ENCODE measurements at regions not wholly inside any gene's neighbourhood (a gene's known extent, or its start where the extent isn't known, plus 50 kb on each side); places are given as distances from the start of the nearest gene placed in this dataset.

- no peaks in the 10 kb centered on the region for H3K27me3 ChIP-seq (replicated peaks)
- no peak overlapping the region for H3K4me3 ChIP-seq
- H3K36me3 ChIP-seq, result no peaks in the 10 kb centered on the region
- DNase-seq (ENCODE audit: low read depth in 1 of 2, low spot score in 2 of 2), result no peak
- no peaks in the 10 kb centered on the region for H3K4me1 ChIP-seq (replicated peaks)
- no peak overlapping the region for H3K27ac ChIP-seq
- no peaks in the 10 kb centered on the region for H3K9me3 ChIP-seq (replicated peaks)
Measured at GRCh38 chr5:171509467-171509866, 90.0 kb downstream of the FGF18 start.

GRCh38 chr5:171512397-171512796 is 93.0 kb downstream of the FGF18 start:
- Histone ChIP-seq H3K27ac (no peak overlapping the region), H3K4me3 (no peak overlapping the region), H3K36me3 (no peaks in the 10 kb centered on the region), H3K9me3 (replicated peaks) (no peaks in the 10 kb centered on the region), H3K27me3 (replicated peaks) (no peaks in the 10 kb centered on the region), H3K4me1 (replicated peaks) (no peaks in the 10 kb centered on the region)
- no peak for DNase-seq (ENCODE audit: low read depth in 1 of 2, low spot score in 2 of 2)

- Histone ChIP-seq H3K36me3 (no peaks in the 10 kb centered on the region), H3K27me3 (replicated peaks) (no peaks in the 10 kb centered on the region), H3K27ac (no peak overlapping the region), H3K9me3 (replicated peaks) (no peaks in the 10 kb centered on the region), H3K4me3 (no peak overlapping the region), H3K4me1 (replicated peaks) (no peaks in the 10 kb centered on the region)
- no peak for DNase-seq (ENCODE audit: low read depth in 1 of 2, low spot score in 2 of 2)
Measured at GRCh38 chr5:171513591-171513990, 94.1 kb downstream of the FGF18 start.

GRCh38 chr5:171518916-171519315 is 99.5 kb downstream of the FGF18 start:
- Histone ChIP-seq H3K27me3 (replicated peaks) (no peaks in the 10 kb centered on the region), H3K4me1 (replicated peaks) (peaks cover 31% of the 10 kb centered on the region), H3K27ac (no peak overlapping the region), H3K36me3 (no peaks in the 10 kb centered on the region), H3K9me3 (replicated peaks) (no peaks in the 10 kb centered on the region), H3K4me3 (no peak overlapping the region)
- no peak for DNase-seq (ENCODE audit: low read depth in 1 of 2, low spot score in 2 of 2)

GRCh38 chr5:171520300-171521174 is 101.1 kb downstream of the FGF18 start:
- Histone ChIP-seq H3K4me3 (no peak overlapping the region), H3K9me3 (replicated peaks) (no peaks in the 10 kb centered on the region), H3K4me1 (replicated peaks) (peaks cover 31% of the 10 kb centered on the region), H3K27me3 (replicated peaks) (no peaks in the 10 kb centered on the region), H3K27ac (peak overlapping the region; percentile 42), H3K36me3 (no peaks in the 10 kb centered on the region)
- peak in 1 of 2 experiments; percentile 26 for DNase-seq (ENCODE audit: low read depth in 1 of 2, low spot score in 2 of 2)

GRCh38 chr5:171521219-171521633 is 101.8 kb downstream of the FGF18 start:
- peaks cover 31% of the 10 kb centered on the region for H3K4me1 ChIP-seq (replicated peaks)
- peak; percentile 90 to 92 for DNase-seq (ENCODE audit: low read depth in 1 of 2, low spot score in 2 of 2)
- H3K9me3 ChIP-seq (replicated peaks), result no peaks in the 10 kb centered on the region
- H3K27ac ChIP-seq, result peak overlapping the region; percentile 42
- H3K4me3 ChIP-seq, result no peak overlapping the region
- H3K27me3 ChIP-seq (replicated peaks), result no peaks in the 10 kb centered on the region
- H3K36me3 ChIP-seq, result no peaks in the 10 kb centered on the region

GRCh38 chr5:171521679-171522078 is 102.2 kb downstream of the FGF18 start:
- Histone ChIP-seq H3K4me3 (no peak overlapping the region), H3K27ac (peak overlapping the region; percentile 42), H3K4me1 (replicated peaks) (peaks cover 31% of the 10 kb centered on the region), H3K9me3 (replicated peaks) (no peaks in the 10 kb centered on the region), H3K36me3 (no peaks in the 10 kb centered on the region), H3K27me3 (replicated peaks) (no peaks in the 10 kb centered on the region)
- DNase-seq (ENCODE audit: low read depth in 1 of 2, low spot score in 2 of 2), result no peak

GRCh38 chr5:171523781-171524180 is 104.3 kb downstream of the FGF18 start:
- H3K9me3 ChIP-seq (replicated peaks), result no peaks in the 10 kb centered on the region
- no peaks in the 10 kb centered on the region for H3K27me3 ChIP-seq (replicated peaks)
- no peak overlapping the region for H3K27ac ChIP-seq
- peaks cover 31% of the 10 kb centered on the region for H3K4me1 ChIP-seq (replicated peaks)
- no peak for DNase-seq (ENCODE audit: low read depth in 1 of 2, low spot score in 2 of 2)
- no peaks in the 10 kb centered on the region for H3K36me3 ChIP-seq
- no peak overlapping the region for H3K4me3 ChIP-seq

- Histone ChIP-seq H3K36me3 (no peaks in the 10 kb centered on the region), H3K27me3 (replicated peaks) (no peaks in the 10 kb centered on the region)
- no peak for DNase-seq (ENCODE audit: low read depth in 1 of 2, low spot score in 2 of 2)
Measured at GRCh38 chr5:171524466-171524865, 105.0 kb downstream of the FGF18 start.

GRCh38 chr5:171525085-171525484 is 105.6 kb downstream of the FGF18 start:
- no peak overlapping the region for H3K27ac ChIP-seq

More at GRCh38 chr5:171524466-171524865, 105.0 kb downstream of the FGF18 start:
- H3K9me3 ChIP-seq (replicated peaks), result no peaks in the 10 kb centered on the region
- H3K4me1 ChIP-seq (replicated peaks), result peaks cover 30% of the 10 kb centered on the region
- no peak overlapping the region for H3K4me3 ChIP-seq
- H3K27ac ChIP-seq, result no peak overlapping the region

GRCh38 chr5:171528036-171528435 is 108.6 kb downstream of the FGF18 start:
- H3K27me3 ChIP-seq (replicated peaks), result no peaks in the 10 kb centered on the region
- no peaks in the 10 kb centered on the region for H3K36me3 ChIP-seq
- no peak overlapping the region for H3K27ac ChIP-seq
- DNase-seq (ENCODE audit: low read depth in 1 of 2, low spot score in 2 of 2), result no peak
- no peaks in the 10 kb centered on the region for H3K9me3 ChIP-seq (replicated peaks)
- no peak overlapping the region for H3K4me3 ChIP-seq
- no peaks in the 10 kb centered on the region; the same call in 1 of the 2 replicates for H3K4me1 ChIP-seq (replicated peaks)

More at GRCh38 chr5:171525085-171525484, 105.6 kb downstream of the FGF18 start:
- Histone ChIP-seq H3K36me3 (no peaks in the 10 kb centered on the region), H3K4me3 (no peak overlapping the region), H3K9me3 (replicated peaks) (no peaks in the 10 kb centered on the region), H3K27me3 (replicated peaks) (no peaks in the 10 kb centered on the region), H3K4me1 (replicated peaks) (peaks cover 24% of the 10 kb centered on the region)
- no peak for DNase-seq (ENCODE audit: low read depth in 1 of 2, low spot score in 2 of 2)

GRCh38 chr5:171528865-171529614 is 109.6 kb downstream of the FGF18 start:
- H3K4me1 ChIP-seq (replicated peaks), result peaks cover 7% of the 10 kb centered on the region
- no peaks in the 10 kb centered on the region for H3K36me3 ChIP-seq
- no peak overlapping the region for H3K4me3 ChIP-seq
- DNase-seq (ENCODE audit: low read depth in 1 of 2, low spot score in 2 of 2), result no peak
- H3K27ac ChIP-seq, result no peak overlapping the region
- no peaks in the 10 kb centered on the region for H3K9me3 ChIP-seq (replicated peaks)
- no peaks in the 10 kb centered on the region for H3K27me3 ChIP-seq (replicated peaks)

- no peaks in the 10 kb centered on the region for H3K27me3 ChIP-seq (replicated peaks)
- H3K4me1 ChIP-seq (replicated peaks), result peaks cover 13% of the 10 kb centered on the region
- no peaks in the 10 kb centered on the region for H3K9me3 ChIP-seq (replicated peaks)
- DNase-seq (ENCODE audit: low read depth in 1 of 2, low spot score in 2 of 2), result no peak
- no peak overlapping the region for H3K27ac ChIP-seq
- no peaks in the 10 kb centered on the region for H3K36me3 ChIP-seq
- no peak overlapping the region for H3K4me3 ChIP-seq
Measured at GRCh38 chr5:171531638-171532037, 112.2 kb downstream of the FGF18 start.

GRCh38 chr5:171533153-171533552 is 113.7 kb downstream of the FGF18 start:
- Histone ChIP-seq H3K4me1 (replicated peaks) (peaks cover 27% of the 10 kb centered on the region), H3K27ac (no peak overlapping the region), H3K36me3 (no peaks in the 10 kb centered on the region), H3K9me3 (replicated peaks) (no peaks in the 10 kb centered on the region), H3K27me3 (replicated peaks) (no peaks in the 10 kb centered on the region), H3K4me3 (no peak overlapping the region)
- no peak for DNase-seq (ENCODE audit: low read depth in 1 of 2, low spot score in 2 of 2)
